H1 (cell line): ENCODE measurements at regions not wholly inside any gene's neighbourhood (a gene's known extent, or its start where the extent isn't known, plus 50 kb on each side); places are given as distances from the start of the nearest gene placed in this dataset.
"Not testable (repeated sequence)": the region's sequence is repeated elsewhere in the genome, so short reads cannot be mapped to it uniquely, and the experiment has no call there.

Experiments
- CTCF ChIA-PET: fragments of 300-600 bp; sonication (Branson Sonifier 250); formaldehyde crosslinking; loops from one replicate; lab custom pipeline; 2021; ENCODE audit not compliant: partially characterized antibody; lab: Charles Lee
- POLR2A ChIA-PET: fragments of 300-600 bp; sonication (Branson Sonifier 250); formaldehyde crosslinking; loops from one replicate; lab custom pipeline; 2021; ENCODE audit warnings: inconsistent platforms; ENCODE audit not compliant: partially characterized antibody; lab: Charles Lee
- DNase-seq, 2 experiments: peaks; one replicate each; pipeline versions ENCODE4 v3.0.0 to v3.0.0-alpha.2; 2010 to 2022; ENCODE audit warnings: low spot score in 2 of 2, low read depth in 1 of 2, mixed read lengths in 1 of 2
- FAIRE-seq: peaks from 2 replicates; lab custom pipeline; 2011; peaks lifted over from hg19 to GRCh38; lab: Jason Lieb, UNC
- H2AFZ ChIP-seq: 2 replicates; pipeline ENCODE4 v1.8.1; 2012; ENCODE audit warnings: low read length, inconsistent platforms
- H2AK5ac ChIP-seq: 2 replicates; pipeline ENCODE4 v1.6.1; 2013; ENCODE audit warnings: low read depth, low read length
- H2BK120ac ChIP-seq: replicated peaks from 2 replicates; pipeline ENCODE3; 2013; ENCODE audit warnings: low read depth, low read length, inconsistent platforms
- H2BK12ac ChIP-seq: 2 replicates; pipeline ENCODE4 v1.6.1; 2013; ENCODE audit warnings: low read depth, low read length
- H2BK15ac ChIP-seq: 2 replicates; pipeline ENCODE4 v1.6.1; 2013; ENCODE audit warnings: low read length
- H2BK20ac ChIP-seq: 2 replicates; pipeline ENCODE4 v1.6.1; 2013; ENCODE audit warnings: low read length
- H2BK5ac ChIP-seq: 2 replicates; pipeline ENCODE4 v1.6.1; 2013; ENCODE audit warnings: low read depth, low read length
- H3K14ac ChIP-seq: 2 replicates; pipeline ENCODE4 v1.6.1; 2013; ENCODE audit warnings: inconsistent platforms; ENCODE audit not compliant: insufficient read length
- H3K18ac ChIP-seq: 2 replicates; pipeline ENCODE4 v1.6.1; 2013; ENCODE audit warnings: low read length; ENCODE audit errors: extremely low read depth
- H3K23ac ChIP-seq: 2 replicates; pipeline ENCODE4 v1.6.1; 2013; ENCODE audit warnings: inconsistent platforms; ENCODE audit not compliant: insufficient read length
- H3K23me2 ChIP-seq: 2 replicates; pipeline ENCODE4 v1.6.1; 2013; ENCODE audit warnings: low read depth, low read length
- H3K27ac ChIP-seq: 2 replicates; pipeline ENCODE4 v1.6.1; 2011; ENCODE audit warnings: low read depth, low read length, inconsistent platforms
- H3K27me3 ChIP-seq, 4 experiments: replicated peaks in 1 of 4; 1 replicate in 1 of 4; 2 replicates in 3 of 4; pipeline versions ENCODE4 v1.6.1 to v1.8.1; 2011 to 2013; ENCODE audit warnings: low read length in 3 of 4, mild to moderate bottlenecking in 3 of 4, inconsistent platforms in 2 of 4, mixed read lengths in 2 of 4, moderate library complexity in 1 of 4; ENCODE audit not compliant: control insufficient read depth in 3 of 4, insufficient read depth in 3 of 4; ENCODE audit errors: extremely low read depth in 1 of 4
- H3K36me3 ChIP-seq, 4 experiments: 2 replicates each; pipeline versions ENCODE4 v1.6.1 to v1.8.1; 2011 to 2013; ENCODE audit warnings: mild to moderate bottlenecking in 4 of 4, low read length in 3 of 4, moderate library complexity in 2 of 4, control low read depth in 1 of 4, inconsistent platforms in 1 of 4; ENCODE audit not compliant: insufficient read depth in 4 of 4, control insufficient read depth in 2 of 4
- H3K4ac ChIP-seq: replicated peaks from 2 replicates; pipeline ENCODE3; 2013; ENCODE audit warnings: low read length, low read depth, mixed read lengths, inconsistent platforms; ENCODE audit not compliant: insufficient read length
- H3K4me1 ChIP-seq, 4 experiments: replicated peaks in 1 of 4; 1 replicate in 1 of 4; 2 replicates in 3 of 4; pipeline versions ENCODE4 v1.6.1 to v1.8.1; 2011 to 2013; ENCODE audit warnings: low read length in 3 of 4, inconsistent platforms in 2 of 4, mixed read lengths in 1 of 4; ENCODE audit not compliant: insufficient read depth in 4 of 4, control insufficient read depth in 3 of 4
- H3K4me2 ChIP-seq, 2 experiments: 2 replicates each; pipeline versions ENCODE4 v1.6.1 to v1.8.1; 2011 to 2013; ENCODE audit warnings: low read depth in 2 of 2, low read length in 2 of 2, control low read depth in 1 of 2, inconsistent platforms in 1 of 2, mild to moderate bottlenecking in 1 of 2; ENCODE audit not compliant: insufficient read depth in 1 of 2
- H3K4me3 ChIP-seq, 4 experiments: fragments of 200-600, 300-600 bp in 1 of 4; sonication (generic), shearing (Covaris generic), sonication (Bioruptor Twin) in 1 of 4; 2 replicates each; pipeline versions ENCODE4 v1.5.1 to v1.8.1; 2011 to 2016; ENCODE audit warnings: low read length in 4 of 4, low read depth in 3 of 4, control low read depth in 2 of 4, inconsistent platforms in 2 of 4, mild to moderate bottlenecking in 2 of 4, mixed read lengths in 1 of 4, moderate library complexity in 1 of 4; ENCODE audit not compliant: insufficient read depth in 2 of 4; ENCODE audit errors: extremely low read depth in 1 of 4
- H3K56ac ChIP-seq: replicated peaks from 2 replicates; pipeline ENCODE3; 2013; ENCODE audit warnings: low read depth, mild to moderate bottlenecking, mixed read lengths, low read length, inconsistent platforms; ENCODE audit not compliant: insufficient read length
- H3K79me1 ChIP-seq: 2 replicates; pipeline ENCODE4 v1.6.1; 2013; ENCODE audit warnings: low read depth, low read length, control low read depth
- H3K79me2 ChIP-seq, 2 experiments: 2 replicates each; pipeline versions ENCODE4 v1.6.1 to v1.8.1; 2012 to 2013; ENCODE audit warnings: low read length in 2 of 2, mild to moderate bottlenecking in 2 of 2, inconsistent platforms in 1 of 2; ENCODE audit not compliant: insufficient read depth in 2 of 2, control insufficient read depth in 1 of 2
- H3K9ac ChIP-seq, 4 experiments: replicated peaks in 1 of 4; 1 replicate in 1 of 4; 2 replicates in 3 of 4; pipeline versions ENCODE4 v1.6.1 to v1.8.1; 2011 to 2013; ENCODE audit warnings: low read depth in 3 of 4, low read length in 3 of 4, control low read depth in 2 of 4, mild to moderate bottlenecking in 2 of 4, moderate library complexity in 2 of 4, inconsistent platforms in 1 of 4; ENCODE audit errors: extremely low read depth in 1 of 4
- H3K9me3 ChIP-seq, 2 experiments: 2 replicates each; pipeline versions ENCODE4 v1.6.1 to v1.8.1; 2012 to 2013; ENCODE audit warnings: mild to moderate bottlenecking in 2 of 2, moderate library complexity in 2 of 2, control low read depth in 1 of 2, inconsistent platforms in 1 of 2, low read depth in 1 of 2, low read length in 1 of 2, mixed read lengths in 1 of 2; ENCODE audit not compliant: insufficient read depth in 2 of 2
- H4K20me1 ChIP-seq, 2 experiments: replicated peaks in 1 of 2; 2 replicates each; pipeline versions ENCODE3 to v1.8.1; 2011 to 2013; ENCODE audit warnings: inconsistent platforms in 2 of 2, low read length in 2 of 2, mild to moderate bottlenecking in 1 of 2; ENCODE audit not compliant: insufficient read depth in 2 of 2, control insufficient read depth in 1 of 2
- H4K5ac ChIP-seq: 2 replicates; pipeline ENCODE4 v1.6.1; 2013; ENCODE audit warnings: low read length, low read depth, mixed read lengths, inconsistent platforms; ENCODE audit not compliant: insufficient read length
- H4K8ac ChIP-seq: 2 replicates; pipeline ENCODE4 v1.8.0; 2013; ENCODE audit warnings: mild to moderate bottlenecking, moderate library complexity, low read length, inconsistent platforms; ENCODE audit not compliant: insufficient read depth; ENCODE audit errors: extremely low read depth
- H4K91ac ChIP-seq: replicated peaks from 2 replicates; pipeline ENCODE3; 2013; ENCODE audit warnings: low read length, mixed read lengths, inconsistent platforms; ENCODE audit not compliant: insufficient read length
- CBX5 ChIP-seq: fragments of 300-800, 300-1000 bp; sonication (generic); IDR thresholded peaks from 2 replicates; pipeline ENCODE4 v1.7.1; 2016; ENCODE audit warnings: antibody characterized with exemption, low read length, low read depth
- E2F6 ChIP-seq: IDR thresholded peaks from 2 replicates; pipeline ENCODE4 v1.6.1; 2012; ENCODE audit warnings: inconsistent platforms
- EZH2 ChIP-seq: fragments of 200-600 bp; sonication (generic); IDR thresholded peaks from 2 replicates; pipeline ENCODE4 v1.7.1; 2012; ENCODE audit warnings: low read depth, mild to moderate bottlenecking, moderate library complexity, low read length, inconsistent platforms; ENCODE audit not compliant: severe bottlenecking
- GABPA ChIP-seq: IDR thresholded peaks from 2 replicates; pipeline ENCODE4 v1.6.1; 2011; ENCODE audit warnings: mild to moderate bottlenecking, low read length, moderate library complexity, borderline replicate concordance; ENCODE audit not compliant: insufficient read depth
- JUND ChIP-seq: IDR thresholded peaks from 2 replicates; pipeline ENCODE4 v1.6.1; 2011; ENCODE audit warnings: mild to moderate bottlenecking, improper control_type of control experiment, low read length
- RBBP5 ChIP-seq: IDR thresholded peaks from 2 replicates; pipeline ENCODE4 v1.7.1; 2012; ENCODE audit warnings: low read depth, mild to moderate bottlenecking, inconsistent platforms, low read length, moderate library complexity, borderline replicate concordance
- WGBS, 2 experiments: shearing (Covaris generic) in 1 of 2; methylation state at CpG; one replicate each; pipeline versions ENCODE4 v1.1.6 to v1.1.7; 2013 to 2015; ENCODE audit warnings: low lambda C conversion rate in 2 of 2, mixed read lengths in 2 of 2, inconsistent platforms in 1 of 2, low coverage in 1 of 2, missing lambda C conversion rate in 1 of 2; ENCODE audit not compliant: insufficient replicate concordance in 2 of 2, insufficient coverage in 1 of 2, insufficient read length in 1 of 2; ENCODE audit errors: extremely low coverage in 1 of 2, missing lambda C conversion rate in 1 of 2; 5-methylcytosine and 5-hydroxymethylcytosine counted together

- TF ChIP-seq GABPA (no peak), CBX5 (no peak), JUND (no peak), RBBP5 (no peak), E2F6 (no peak), EZH2 (no peak)
- TF ChIP-seq, all 59 proteins: peak for 0
Measured at GRCh38 chr21:33966324-33966949, 50.8 kb upstream of the ATP5PO start (continued).

- not testable (repeated sequence) for DNase-seq, H2BK20ac ChIP-seq, H3K23me2 ChIP-seq, H3K27ac ChIP-seq, H3K79me1 ChIP-seq, H3K23ac ChIP-seq, H3K36me3 ChIP-seq, H3K9me3 ChIP-seq, H3K14ac ChIP-seq, H3K79me2 ChIP-seq, H4K8ac ChIP-seq, H2BK120ac ChIP-seq, H2BK5ac ChIP-seq, FAIRE-seq, H4K5ac ChIP-seq, H2BK15ac ChIP-seq, H3K27me3 ChIP-seq, H3K9ac ChIP-seq, H2BK12ac ChIP-seq, H4K91ac ChIP-seq, H4K20me1 ChIP-seq, H3K18ac ChIP-seq, H2AFZ ChIP-seq, H3K4me1 ChIP-seq, H3K4me2 ChIP-seq, H3K56ac ChIP-seq, H3K4me3 ChIP-seq, H2AK5ac ChIP-seq, H3K4ac ChIP-seq
- CTCF ChIA-PET = interaction anchor here (0.8 kb wide), 1 partner anchor 23 kb away, joined by 3 read pairs; no protein-coding TSS in a partner anchor
- WGBS, 2 experiments = 81% methylated on average over 9 of the region's 9 CpGs; no CpG with 5 or more reads in 1 of the 2 experiments
- POLR2A ChIA-PET = interaction anchor here (2.1 kb wide), 1 partner anchor 18 kb away, joined by 5 read pairs; no protein-coding TSS in a partner anchor
Measured at GRCh38 chr21:33965662-33966061, 50.1 kb upstream of the ATP5PO start.
